PC-3 (cell line): ENCODE measurements at regions not wholly inside any gene's neighbourhood (a gene's known extent, or its start where the extent isn't known, plus 50 kb on each side); places are given as distances from the start of the nearest gene placed in this dataset.

Experiments
- ATAC-seq: fragments of 200-7000 bp; cut with Tn5 transposase; 2 replicates; pipeline ENCODE4 v1.9.1; 2020; ENCODE audit warnings: mild to moderate bottlenecking, moderate library complexity
- BruUV-seq: library from RNA; stranded (reverse); fragments of 400-500 nt; replicated peaks from 2 replicates; lab custom pipeline; 2021; lab: Mats Ljungman, UMichigan
- CTCF ChIA-PET: fragments of 300-600 bp; sonication (Branson Sonifier 250); formaldehyde crosslinking; loops from one replicate; lab custom pipeline; 2022; ENCODE audit warnings: antibody characterized with exemption; lab: Charles Lee
- POLR2A ChIA-PET: fragments of 300-600 bp; sonication (Branson Sonifier 250); formaldehyde crosslinking; loops from one replicate; lab custom pipeline; 2022; ENCODE audit warnings: antibody characterized with exemption; ENCODE audit not compliant: unreplicated experiment; lab: Charles Lee
- DNase-seq: peaks from one replicate; pipeline ENCODE4 v3.0.0-alpha.2; 2015
- H2AFZ ChIP-seq: fragments of 300-600 bp; sonication (generic); 2 replicates; pipeline ENCODE4 v1.6.0; 2016; ENCODE audit warnings: antibody characterized with exemption, low read length
- H3F3A ChIP-seq: fragments of 300-600 bp; sonication (generic); one replicate; pipeline ENCODE4 v1.6.0; 2017; ENCODE audit warnings: antibody characterized with exemption, low read length, control low read depth, mild to moderate bottlenecking; ENCODE audit not compliant: unreplicated experiment
- H3K27ac ChIP-seq: fragments of 300-600 bp; sonication (generic); 2 replicates; pipeline ENCODE4 v1.5.1; 2016; ENCODE audit warnings: mild to moderate bottlenecking, low read length
- H3K27me3 ChIP-seq: fragments of 300-600 bp; sonication (generic); 2 replicates; pipeline ENCODE4 v1.6.1; 2016; ENCODE audit warnings: low read length, mixed read lengths
- H3K36me3 ChIP-seq: fragments of 300-600 bp; sonication (generic); 2 replicates; pipeline ENCODE4 v1.6.1; 2016; ENCODE audit warnings: low read depth, mixed run types, low read length, mixed read lengths
- H3K4me1 ChIP-seq: fragments of 300-600 bp; sonication (generic); 2 replicates; pipeline ENCODE4 v1.5.1; 2016; ENCODE audit warnings: low read length; ENCODE audit not compliant: insufficient read depth
- H3K4me2 ChIP-seq: fragments of 300-600 bp; sonication (generic); 2 replicates; pipeline ENCODE4 v1.6.0; 2016; ENCODE audit warnings: low read length
- H3K4me3 ChIP-seq: fragments of 300-600 bp; sonication (generic); 2 replicates; pipeline ENCODE4 v1.5.1; 2016; ENCODE audit warnings: mild to moderate bottlenecking, low read length, mixed read lengths
- H3K79me2 ChIP-seq: fragments of 300-600 bp; sonication (generic); 2 replicates; pipeline ENCODE4 v1.6.1; 2017; ENCODE audit warnings: low read length, mixed read lengths
- H3K9ac ChIP-seq: fragments of 300-600 bp; sonication (generic); 2 replicates; pipeline ENCODE4 v1.6.0; 2016; ENCODE audit warnings: mild to moderate bottlenecking, low read length
- H3K9me2 ChIP-seq: fragments of 300-600 bp; sonication (generic); replicated peaks from 2 replicates; pipeline ENCODE4 v1.6.1; 2016; ENCODE audit warnings: mixed run types, low read length, mixed read lengths
- H3K9me3 ChIP-seq: fragments of 300-600 bp; sonication (generic); 2 replicates; pipeline ENCODE4 v1.6.1; 2016; ENCODE audit warnings: low read length, mixed read lengths
- H4K20me1 ChIP-seq: fragments of 300-600 bp; sonication (generic); 2 replicates; pipeline ENCODE4 v1.6.1; 2016; ENCODE audit warnings: low read length, mixed read lengths
- EZH2 ChIP-seq: fragments of 300-600 bp; sonication (generic); IDR thresholded peaks from one replicate; pipeline ENCODE4 v1.6.1; 2017; ENCODE audit warnings: antibody characterized with exemption, mild to moderate bottlenecking, low read length; ENCODE audit not compliant: unreplicated experiment
- EZH2phosphoT487 ChIP-seq: fragments of 300-600 bp; sonication (generic); IDR thresholded peaks from 2 replicates; pipeline ENCODE4 v1.6.1; 2018; ENCODE audit warnings: mild to moderate bottlenecking, antibody characterized with exemption, low read length, borderline replicate concordance
- intact Hi-C: fragments of 100-400 bp; cut with micrococcal nuclease; formaldehyde crosslinking; loops from 2 replicates; pipeline ENCODE4 v1.9.0; 2023
- TF ChIP-seq, protein P1 (sequence below): fragments of 300-600 bp; sonication (generic); conservative IDR thresholded peaks from 2 replicates; pipeline ENCODE4 v1.5.1; 2017; ENCODE audit warnings: antibody characterized with exemption, low read depth, mild to moderate bottlenecking, low read length

DNA sequence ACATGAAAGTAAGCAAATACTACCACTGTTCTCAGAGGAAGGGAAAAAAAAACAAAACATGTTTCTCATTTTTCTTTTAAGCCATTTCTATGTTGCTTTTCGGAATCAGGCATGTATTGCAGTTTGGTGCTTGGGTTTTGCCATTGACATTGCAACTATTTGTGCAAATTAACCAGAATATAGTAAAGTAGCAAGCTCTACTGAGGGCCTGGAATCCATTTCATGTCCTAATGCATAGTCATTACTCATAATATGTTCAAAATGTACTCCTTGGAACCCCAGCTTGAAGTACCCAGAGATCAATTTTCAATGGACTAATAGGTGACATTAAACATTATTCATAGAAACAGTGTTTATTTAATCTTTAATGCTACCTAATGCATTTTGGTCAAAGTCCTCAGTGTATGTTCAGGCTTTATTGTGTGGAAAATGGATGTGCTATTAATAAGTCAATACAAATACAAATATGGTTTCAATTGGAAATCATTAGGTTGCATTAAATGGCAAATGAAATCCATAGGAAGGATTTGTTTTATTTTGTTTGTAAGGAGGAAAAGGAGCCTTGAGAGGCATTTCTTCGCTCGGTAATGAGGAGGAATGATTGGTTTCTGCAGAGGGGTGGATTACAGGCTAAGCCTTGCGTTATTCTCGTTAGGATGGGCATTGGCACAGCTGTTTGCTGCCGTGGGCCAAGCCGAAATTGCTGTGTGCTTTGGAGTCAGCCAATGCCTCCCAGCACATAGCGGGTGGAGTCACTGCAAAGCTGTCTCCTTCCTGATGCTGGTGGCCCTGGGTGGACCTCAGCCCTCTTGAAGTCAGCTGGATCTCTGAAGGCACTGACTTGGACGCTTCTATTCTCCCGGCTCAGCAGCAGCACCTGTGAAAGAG lies 56.4 kb downstream of the MYCN start:
- ChIA-PET POLR2A (no interaction called here), CTCF (no interaction called here)
- DNase-seq (no peak), ATAC-seq (no peak)
- no peak for TF ChIP-seq EZH2
- TF ChIP-seq EZH2phosphoT487 = no peak
- TF ChIP-seq, protein P1, sequence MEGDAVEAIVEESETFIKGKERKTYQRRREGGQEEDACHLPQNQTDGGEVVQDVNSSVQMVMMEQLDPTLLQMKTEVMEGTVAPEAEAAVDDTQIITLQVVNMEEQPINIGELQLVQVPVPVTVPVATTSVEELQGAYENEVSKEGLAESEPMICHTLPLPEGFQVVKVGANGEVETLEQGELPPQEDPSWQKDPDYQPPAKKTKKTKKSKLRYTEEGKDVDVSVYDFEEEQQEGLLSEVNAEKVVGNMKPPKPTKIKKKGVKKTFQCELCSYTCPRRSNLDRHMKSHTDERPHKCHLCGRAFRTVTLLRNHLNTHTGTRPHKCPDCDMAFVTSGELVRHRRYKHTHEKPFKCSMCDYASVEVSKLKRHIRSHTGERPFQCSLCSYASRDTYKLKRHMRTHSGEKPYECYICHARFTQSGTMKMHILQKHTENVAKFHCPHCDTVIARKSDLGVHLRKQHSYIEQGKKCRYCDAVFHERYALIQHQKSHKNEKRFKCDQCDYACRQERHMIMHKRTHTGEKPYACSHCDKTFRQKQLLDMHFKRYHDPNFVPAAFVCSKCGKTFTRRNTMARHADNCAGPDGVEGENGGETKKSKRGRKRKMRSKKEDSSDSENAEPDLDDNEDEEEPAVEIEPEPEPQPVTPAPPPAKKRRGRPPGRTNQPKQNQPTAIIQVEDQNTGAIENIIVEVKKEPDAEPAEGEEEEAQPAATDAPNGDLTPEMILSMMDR = no peak
- intact Hi-C loops = no loop called here
- H3K79me2 ChIP-seq = no peaks in the 10 kb centered on the region
- no peaks in the 10 kb centered on the region for H3K9me3 ChIP-seq
- no peak overlapping the region for H3K27ac ChIP-seq
- H3K4me3 ChIP-seq = no peak overlapping the region
- no peaks in the 10 kb centered on the region for H3K4me1 ChIP-seq
- H3K27me3 ChIP-seq = peaks cover 46% of the 10 kb centered on the region
- H2AFZ ChIP-seq = no peak overlapping the region
- no TSS peak for BruUV-seq
- H3K9ac ChIP-seq = no peak overlapping the region
- H3F3A ChIP-seq = no peaks in the 10 kb centered on the region
- no peaks in the 10 kb centered on the region for H4K20me1 ChIP-seq
- no peaks in the 10 kb centered on the region for H3K9me2 ChIP-seq
- no peaks in the 10 kb centered on the region for H3K36me3 ChIP-seq
- no peak overlapping the region for H3K4me2 ChIP-seq
